GM12892 (cell line): ENCODE measurements at regions not wholly inside any gene's neighbourhood (a gene's known extent, or its start where the extent isn't known, plus 50 kb on each side); places are given as distances from the start of the nearest gene placed in this dataset.

Source experiments
- POLR2A ChIP-seq: IDR thresholded peaks from 2 replicates; pipeline ENCODE4 v1.6.1; 2011; ENCODE audit warnings: low read depth, low read length, control low read depth
- POLR2AphosphoS5 ChIP-seq: IDR thresholded peaks from 2 replicates; pipeline ENCODE4 v1.6.1; 2011; ENCODE audit warnings: low read depth, low read length, control low read depth

GRCh38 chr13:73189362-73189761 lies 130.6 kb downstream of the KLF5 start:
- TF ChIP-seq POLR2A: no peak
- no peak for TF ChIP-seq POLR2AphosphoS5
